ENCODE measurements at regions not wholly inside any gene's neighbourhood (a gene's known extent, or its start where the extent isn't known, plus 50 kb on each side); places are given as distances from the start of the nearest gene placed in this dataset.

GRCh38 chr14:51454351-51454750, 197.4 kb upstream of the FRMD6 start:
- intact Hi-C loops (cut with micrococcal nuclease; ENCODE audit: unreplicated experiment): no loop called here
- POLR2A ChIA-PET (ENCODE audit: low non-redundant PET): no interaction called here

DNA sequence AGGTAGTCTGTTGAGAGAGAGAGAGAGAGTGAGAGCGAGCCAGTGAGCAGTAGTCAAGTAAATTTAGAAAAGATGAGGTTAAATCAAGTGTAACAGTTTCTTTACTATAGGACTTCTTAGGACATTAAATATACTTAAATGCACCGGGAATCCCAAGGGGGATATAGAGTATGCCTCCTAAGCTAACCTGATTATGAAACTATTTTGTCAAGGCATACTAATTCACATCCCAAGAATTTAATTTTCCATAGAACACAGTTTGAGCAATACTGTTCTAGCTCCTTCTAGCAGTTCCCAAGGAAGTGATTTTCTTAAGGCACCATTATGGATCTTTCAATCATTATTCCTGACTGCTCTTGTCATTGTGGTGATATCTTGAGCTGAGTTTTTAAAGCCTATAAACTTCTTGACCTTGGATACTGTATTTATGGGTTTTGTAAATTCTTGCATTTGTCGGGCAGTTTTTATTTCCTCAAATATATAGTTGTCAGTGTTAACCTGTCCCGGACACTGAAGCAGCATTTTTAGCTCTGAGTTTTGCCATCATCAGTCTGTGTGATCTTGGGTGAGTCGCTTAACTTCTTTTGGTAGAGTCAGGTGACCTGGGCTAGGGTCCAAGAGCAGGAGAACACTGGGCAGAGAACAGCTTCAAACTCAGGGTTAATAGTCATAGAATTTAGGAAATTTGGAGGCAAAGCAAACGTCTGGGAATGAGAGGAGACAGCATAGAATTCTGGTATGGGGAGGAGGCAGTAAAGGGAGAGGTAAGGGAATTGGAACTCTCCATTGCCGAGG, 196.5 kb upstream of the FRMD6 start:
- H3K27ac ChIP-seq (ENCODE audit: low read depth, low read length, poor library complexity, severe bottlenecking): no peak overlapping the region
- intact Hi-C loops (cut with micrococcal nuclease; ENCODE audit: unreplicated experiment): no loop called here
- BruUV-seq (replicated peaks): no TSS peak
- POLR2A ChIA-PET (ENCODE audit: low non-redundant PET): no interaction called here
- DNase-seq (ENCODE audit: low spot score): no peak
- TF ChIP-seq EZH2 (IDR thresholded peaks at IDR 0.05; ENCODE audit: borderline replicate concordance, low read depth, low read length, poor library complexity, severe bottlenecking): no peak
- TF ChIP-seq, protein P1, sequence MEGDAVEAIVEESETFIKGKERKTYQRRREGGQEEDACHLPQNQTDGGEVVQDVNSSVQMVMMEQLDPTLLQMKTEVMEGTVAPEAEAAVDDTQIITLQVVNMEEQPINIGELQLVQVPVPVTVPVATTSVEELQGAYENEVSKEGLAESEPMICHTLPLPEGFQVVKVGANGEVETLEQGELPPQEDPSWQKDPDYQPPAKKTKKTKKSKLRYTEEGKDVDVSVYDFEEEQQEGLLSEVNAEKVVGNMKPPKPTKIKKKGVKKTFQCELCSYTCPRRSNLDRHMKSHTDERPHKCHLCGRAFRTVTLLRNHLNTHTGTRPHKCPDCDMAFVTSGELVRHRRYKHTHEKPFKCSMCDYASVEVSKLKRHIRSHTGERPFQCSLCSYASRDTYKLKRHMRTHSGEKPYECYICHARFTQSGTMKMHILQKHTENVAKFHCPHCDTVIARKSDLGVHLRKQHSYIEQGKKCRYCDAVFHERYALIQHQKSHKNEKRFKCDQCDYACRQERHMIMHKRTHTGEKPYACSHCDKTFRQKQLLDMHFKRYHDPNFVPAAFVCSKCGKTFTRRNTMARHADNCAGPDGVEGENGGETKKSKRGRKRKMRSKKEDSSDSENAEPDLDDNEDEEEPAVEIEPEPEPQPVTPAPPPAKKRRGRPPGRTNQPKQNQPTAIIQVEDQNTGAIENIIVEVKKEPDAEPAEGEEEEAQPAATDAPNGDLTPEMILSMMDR (conservative IDR thresholded peaks at IDR 0.05; ENCODE audit: low read depth, low read length): no peak
- H3K36me3 ChIP-seq (ENCODE audit: insufficient read depth, low read length, poor library complexity, severe bottlenecking): no peaks in the 10 kb centered on the region
- H3K9me3 ChIP-seq (ENCODE audit: low read depth, low read length, poor library complexity, severe bottlenecking): no peaks in the 10 kb centered on the region
- CTCF ChIA-PET: no interaction called here
- H3K4me1 ChIP-seq (ENCODE audit: insufficient read depth, low read length, poor library complexity, severe bottlenecking): peaks cover 13% of the 10 kb centered on the region
- H3K27me3 ChIP-seq (replicated peaks; ENCODE audit: insufficient read depth, low read depth, low read length, poor library complexity): no peaks in the 10 kb centered on the region
- no peak overlapping the region for H3K4me3 ChIP-seq (ENCODE audit: low read depth, low read length, poor library complexity, severe bottlenecking)

More at GRCh38 chr14:51454351-51454750, 197.4 kb upstream of the FRMD6 start:
- Histone ChIP-seq H3K4me3 (ENCODE audit: low read depth, low read length, poor library complexity, severe bottlenecking) (no peak overlapping the region), H3K27ac (ENCODE audit: low read depth, low read length, poor library complexity, severe bottlenecking) (no peak overlapping the region), H3K4me1 (ENCODE audit: insufficient read depth, low read length, poor library complexity, severe bottlenecking) (peaks cover 13% of the 10 kb centered on the region), H3K9me3 (ENCODE audit: low read depth, low read length, poor library complexity, severe bottlenecking) (no peaks in the 10 kb centered on the region), H3K36me3 (ENCODE audit: insufficient read depth, low read length, poor library complexity, severe bottlenecking) (no peaks in the 10 kb centered on the region), H3K27me3 (replicated peaks; ENCODE audit: insufficient read depth, low read depth, low read length, poor library complexity) (no peaks in the 10 kb centered on the region)
- BruUV-seq (replicated peaks): no TSS peak
- TF ChIP-seq EZH2 (IDR thresholded peaks at IDR 0.05; ENCODE audit: borderline replicate concordance, low read depth, low read length, poor library complexity, severe bottlenecking): no peak
- TF ChIP-seq, protein P1 (conservative IDR thresholded peaks at IDR 0.05; ENCODE audit: low read depth, low read length): no peak
- DNase-seq (ENCODE audit: low spot score): no peak
- CTCF ChIA-PET: no interaction called here

DNA sequence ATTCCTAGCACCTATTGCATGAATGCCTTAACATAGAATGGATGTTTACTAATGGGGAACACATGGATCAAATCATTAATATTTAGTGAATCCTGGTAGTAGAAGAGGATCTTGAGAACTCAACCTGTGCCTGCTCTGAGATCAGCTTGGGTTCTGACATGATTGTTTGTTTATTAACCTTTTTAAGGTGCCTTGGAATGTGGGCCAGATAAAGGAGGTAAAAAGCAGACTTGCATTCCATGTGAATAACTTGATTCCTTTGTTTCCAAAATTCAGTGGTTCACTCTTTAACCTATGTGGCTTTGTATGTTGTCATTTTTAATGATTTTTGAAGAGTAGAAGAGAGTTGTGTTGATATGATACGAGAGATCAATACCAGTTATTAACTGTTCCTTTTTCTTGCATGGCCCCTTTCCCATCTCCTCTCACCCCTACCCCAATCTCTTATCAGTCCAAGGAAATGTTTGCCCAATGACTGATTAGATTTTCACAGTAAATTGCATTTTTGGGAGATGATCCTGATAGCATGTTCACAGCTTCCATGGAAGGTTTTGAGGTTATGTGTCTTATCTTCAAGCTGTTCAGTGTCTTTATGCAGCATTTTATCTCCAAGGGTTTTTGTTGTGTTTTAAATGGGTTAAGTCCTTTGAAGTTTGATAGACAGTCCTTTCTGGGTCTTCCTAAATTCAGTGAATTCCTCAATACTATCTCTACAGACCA, 193.7 kb upstream of the FRMD6 start:
- H3K27ac ChIP-seq (ENCODE audit: low read depth, low read length, poor library complexity, severe bottlenecking): no peak overlapping the region
- BruUV-seq (replicated peaks): no TSS peak
- intact Hi-C loops (cut with micrococcal nuclease; ENCODE audit: unreplicated experiment): no loop called here
- H3K9me3 ChIP-seq (ENCODE audit: low read depth, low read length, poor library complexity, severe bottlenecking): no peaks in the 10 kb centered on the region
- POLR2A ChIA-PET (ENCODE audit: low non-redundant PET): no interaction called here
- CTCF ChIA-PET: no interaction called here
- peaks cover 13% of the 10 kb centered on the region for H3K4me1 ChIP-seq (ENCODE audit: insufficient read depth, low read length, poor library complexity, severe bottlenecking)
- no peak overlapping the region for H3K4me3 ChIP-seq (ENCODE audit: low read depth, low read length, poor library complexity, severe bottlenecking)
- H3K27me3 ChIP-seq (replicated peaks; ENCODE audit: insufficient read depth, low read depth, low read length, poor library complexity): no peaks in the 10 kb centered on the region
- DNase-seq (ENCODE audit: low spot score): no peak
- TF ChIP-seq EZH2 (IDR thresholded peaks at IDR 0.05; ENCODE audit: borderline replicate concordance, low read depth, low read length, poor library complexity, severe bottlenecking): no peak
- TF ChIP-seq, protein P1 (conservative IDR thresholded peaks at IDR 0.05; ENCODE audit: low read depth, low read length): no peak
- H3K36me3 ChIP-seq (ENCODE audit: insufficient read depth, low read length, poor library complexity, severe bottlenecking): no peaks in the 10 kb centered on the region

Measured in A673 (cell line).